ENCODE measurements at regions not wholly inside any gene's neighbourhood (a gene's known extent, or its start where the extent isn't known, plus 50 kb on each side); places are given as distances from the start of the nearest gene placed in this dataset.

DNA sequence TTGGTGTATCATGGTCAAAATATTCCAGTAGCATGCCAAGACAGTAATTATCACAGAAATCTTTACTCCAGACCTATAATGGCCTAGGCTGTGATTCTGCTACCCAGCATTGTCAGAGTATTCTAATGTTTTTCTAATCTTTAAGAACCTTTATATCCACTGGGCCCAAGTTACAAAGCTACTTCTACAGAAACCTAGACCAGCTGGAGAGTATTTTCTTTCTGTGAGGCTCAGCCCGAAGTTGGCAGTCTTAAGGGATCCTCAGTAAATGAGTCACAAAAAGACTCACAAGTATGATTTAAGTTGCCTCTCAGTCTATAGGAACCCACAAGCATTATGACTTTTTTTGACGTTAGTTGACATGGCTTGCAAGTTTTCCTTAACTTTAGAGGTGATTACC, 638.5 kb upstream of the FAM241A start:
- TF ChIP-seq, protein P1, sequence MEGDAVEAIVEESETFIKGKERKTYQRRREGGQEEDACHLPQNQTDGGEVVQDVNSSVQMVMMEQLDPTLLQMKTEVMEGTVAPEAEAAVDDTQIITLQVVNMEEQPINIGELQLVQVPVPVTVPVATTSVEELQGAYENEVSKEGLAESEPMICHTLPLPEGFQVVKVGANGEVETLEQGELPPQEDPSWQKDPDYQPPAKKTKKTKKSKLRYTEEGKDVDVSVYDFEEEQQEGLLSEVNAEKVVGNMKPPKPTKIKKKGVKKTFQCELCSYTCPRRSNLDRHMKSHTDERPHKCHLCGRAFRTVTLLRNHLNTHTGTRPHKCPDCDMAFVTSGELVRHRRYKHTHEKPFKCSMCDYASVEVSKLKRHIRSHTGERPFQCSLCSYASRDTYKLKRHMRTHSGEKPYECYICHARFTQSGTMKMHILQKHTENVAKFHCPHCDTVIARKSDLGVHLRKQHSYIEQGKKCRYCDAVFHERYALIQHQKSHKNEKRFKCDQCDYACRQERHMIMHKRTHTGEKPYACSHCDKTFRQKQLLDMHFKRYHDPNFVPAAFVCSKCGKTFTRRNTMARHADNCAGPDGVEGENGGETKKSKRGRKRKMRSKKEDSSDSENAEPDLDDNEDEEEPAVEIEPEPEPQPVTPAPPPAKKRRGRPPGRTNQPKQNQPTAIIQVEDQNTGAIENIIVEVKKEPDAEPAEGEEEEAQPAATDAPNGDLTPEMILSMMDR (IDR thresholded peaks at IDR 0.05; ENCODE audit: poor library complexity, severe bottlenecking) = no peak
- no peak for TF ChIP-seq POLR2AphosphoS5 (IDR thresholded peaks at IDR 0.05)
- no peak for TF ChIP-seq EP300 (conservative IDR thresholded peaks at IDR 0.05; ENCODE audit: poor library complexity, severe bottlenecking)
- no peak for TF ChIP-seq EZH2 (IDR thresholded peaks at IDR 0.05; ENCODE audit: borderline replicate concordance, insufficient read depth, low read length, poor library complexity, severe bottlenecking)
- TF ChIP-seq RAD21 (conservative IDR thresholded peaks at IDR 0.05) = no peak
- TF ChIP-seq, protein P2, sequence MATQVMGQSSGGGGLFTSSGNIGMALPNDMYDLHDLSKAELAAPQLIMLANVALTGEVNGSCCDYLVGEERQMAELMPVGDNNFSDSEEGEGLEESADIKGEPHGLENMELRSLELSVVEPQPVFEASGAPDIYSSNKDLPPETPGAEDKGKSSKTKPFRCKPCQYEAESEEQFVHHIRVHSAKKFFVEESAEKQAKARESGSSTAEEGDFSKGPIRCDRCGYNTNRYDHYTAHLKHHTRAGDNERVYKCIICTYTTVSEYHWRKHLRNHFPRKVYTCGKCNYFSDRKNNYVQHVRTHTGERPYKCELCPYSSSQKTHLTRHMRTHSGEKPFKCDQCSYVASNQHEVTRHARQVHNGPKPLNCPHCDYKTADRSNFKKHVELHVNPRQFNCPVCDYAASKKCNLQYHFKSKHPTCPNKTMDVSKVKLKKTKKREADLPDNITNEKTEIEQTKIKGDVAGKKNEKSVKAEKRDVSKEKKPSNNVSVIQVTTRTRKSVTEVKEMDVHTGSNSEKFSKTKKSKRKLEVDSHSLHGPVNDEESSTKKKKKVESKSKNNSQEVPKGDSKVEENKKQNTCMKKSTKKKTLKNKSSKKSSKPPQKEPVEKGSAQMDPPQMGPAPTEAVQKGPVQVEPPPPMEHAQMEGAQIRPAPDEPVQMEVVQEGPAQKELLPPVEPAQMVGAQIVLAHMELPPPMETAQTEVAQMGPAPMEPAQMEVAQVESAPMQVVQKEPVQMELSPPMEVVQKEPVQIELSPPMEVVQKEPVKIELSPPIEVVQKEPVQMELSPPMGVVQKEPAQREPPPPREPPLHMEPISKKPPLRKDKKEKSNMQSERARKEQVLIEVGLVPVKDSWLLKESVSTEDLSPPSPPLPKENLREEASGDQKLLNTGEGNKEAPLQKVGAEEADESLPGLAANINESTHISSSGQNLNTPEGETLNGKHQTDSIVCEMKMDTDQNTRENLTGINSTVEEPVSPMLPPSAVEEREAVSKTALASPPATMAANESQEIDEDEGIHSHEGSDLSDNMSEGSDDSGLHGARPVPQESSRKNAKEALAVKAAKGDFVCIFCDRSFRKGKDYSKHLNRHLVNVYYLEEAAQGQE (IDR thresholded peaks at IDR 0.05; ENCODE audit: borderline replicate concordance) = no peak
